OCI-LY3 (cell line): ENCODE measurements at regions not wholly inside any gene's neighbourhood (a gene's known extent, or its start where the extent isn't known, plus 50 kb on each side); places are given as distances from the start of the nearest gene placed in this dataset.
"Not testable (repeated sequence)": the region's sequence is repeated elsewhere in the genome, so short reads cannot be mapped to it uniquely, and the experiment has no call there.

Source experiments
- H2AFZ ChIP-seq: fragments of 200-600, 300-600 bp; shearing (Covaris generic); 2 replicates; pipeline ENCODE4 v1.6.0; 2014; ENCODE audit warnings: antibody characterized with exemption, low read depth, low read length
- H3K27ac ChIP-seq: fragments of 200-600, 300-600 bp; sonication (generic); 2 replicates; pipeline ENCODE4 v1.5.1; 2014; ENCODE audit warnings: mild to moderate bottlenecking, low read length, moderate library complexity, mixed read lengths
- H3K27me3 ChIP-seq: fragments of 200-600, 300-600 bp; sonication (generic); 2 replicates; pipeline ENCODE4 v1.6.1; 2014; ENCODE audit warnings: low read depth, low read length, mixed read lengths
- H3K36me3 ChIP-seq: fragments of 200-600, 300-600 bp; sonication (generic); replicated peaks from 2 replicates; pipeline ENCODE3; 2014; ENCODE audit warnings: low read depth, low read length, mixed read lengths
- H3K4me1 ChIP-seq: fragments of 300-600, 200-600 bp; sonication (generic); 2 replicates; pipeline ENCODE4 v1.6.1; 2014; ENCODE audit warnings: low read length, mixed read lengths
- H3K4me2 ChIP-seq: fragments of 200-600, 300-600 bp; sonication (generic); 2 replicates; pipeline ENCODE4 v1.6.1; 2014; ENCODE audit warnings: low read length, mixed read lengths
- H3K4me3 ChIP-seq: fragments of 300-600, 200-600 bp; sonication (generic); 2 replicates; pipeline ENCODE4 v1.5.1; 2014; ENCODE audit warnings: antibody characterized with exemption, mild to moderate bottlenecking, low read length, moderate library complexity
- H3K79me2 ChIP-seq: fragments of 300-600, 200-600 bp; shearing (Covaris generic); 2 replicates; pipeline ENCODE4 v1.6.1; 2014; ENCODE audit warnings: mild to moderate bottlenecking, low read length, mixed read lengths
- H3K9ac ChIP-seq: fragments of 300-600, 200-600 bp; shearing (Covaris generic); 2 replicates; pipeline ENCODE4 v1.6.0; 2014; ENCODE audit warnings: mild to moderate bottlenecking, low read length, moderate library complexity
- H3K9me3 ChIP-seq: fragments of 200-600, 300-600 bp; shearing (Covaris generic); 2 replicates; pipeline ENCODE4 v1.6.1; 2014; ENCODE audit warnings: low read length, mixed read lengths; ENCODE audit not compliant: insufficient read depth
- H4K20me1 ChIP-seq: fragments of 200-600, 300-600 bp; sonication (generic); 2 replicates; pipeline ENCODE4 v1.6.1; 2016; ENCODE audit warnings: low read length, mixed read lengths; ENCODE audit not compliant: insufficient read depth
- CTCF ChIP-seq: fragments of 200-600, 300-600 bp; sonication (generic); IDR thresholded peaks from 2 replicates; pipeline ENCODE4 v1.5.1; 2014; ENCODE audit warnings: antibody characterized with exemption, low read length, low read depth
- EZH2phosphoT487 ChIP-seq: fragments of 200-600 bp; shearing (Covaris generic); IDR thresholded peaks from 2 replicates; pipeline ENCODE4 v1.6.1; 2018; ENCODE audit warnings: antibody characterized with exemption, mixed run types, low read depth

GRCh38 chr6:170038708-170039107 lies 252.2 kb downstream of the DLL1 start:
- Histone ChIP-seq H3K27ac (no peak overlapping the region), H3K4me3 (no peak overlapping the region), H3K9ac (no peak overlapping the region), H3K27me3 (no peaks in the 10 kb centered on the region), H3K36me3 (no peaks in the 10 kb centered on the region), H4K20me1 (no peaks in the 10 kb centered on the region), H3K79me2 (no peaks in the 10 kb centered on the region), H3K4me1 (no peaks in the 10 kb centered on the region), H2AFZ (no peak overlapping the region), H3K9me3 (no peaks in the 10 kb centered on the region), H3K4me2 (no peak overlapping the region)
- no peak for TF ChIP-seq CTCF
- TF ChIP-seq EZH2phosphoT487, result no peak

GRCh38 chr6:170038251-170038650 lies 252.6 kb downstream of the DLL1 start:
- no peak for TF ChIP-seq EZH2phosphoT487
- no peak for TF ChIP-seq CTCF
- H3K4me1 ChIP-seq, result no peaks in the 10 kb centered on the region
- no peaks in the 10 kb centered on the region for H3K9me3 ChIP-seq
- H3K79me2 ChIP-seq, result no peaks in the 10 kb centered on the region
- no peak overlapping the region for H3K4me3 ChIP-seq
- no peak overlapping the region for H2AFZ ChIP-seq
- no peaks in the 10 kb centered on the region for H4K20me1 ChIP-seq
- no peak overlapping the region for H3K4me2 ChIP-seq
- H3K36me3 ChIP-seq, result no peaks in the 10 kb centered on the region
- no peak overlapping the region for H3K9ac ChIP-seq
- no peaks in the 10 kb centered on the region for H3K27me3 ChIP-seq
- no peak overlapping the region for H3K27ac ChIP-seq

GRCh38 chr6:170037541-170038250 lies 253.2 kb downstream of the DLL1 start:
- H3K4me3 ChIP-seq, result no peak overlapping the region
- no peaks in the 10 kb centered on the region for H3K9me3 ChIP-seq
- no peak overlapping the region for H2AFZ ChIP-seq

GRCh38 chr6:170036916-170037315 lies 254.0 kb downstream of the DLL1 start:
- Histone ChIP-seq H3K79me2 (no peaks in the 10 kb centered on the region), H3K9me3 (no peaks in the 10 kb centered on the region), H4K20me1 (no peaks in the 10 kb centered on the region), H3K36me3 (no peaks in the 10 kb centered on the region), H3K4me1 (no peaks in the 10 kb centered on the region), H2AFZ (no peak overlapping the region), H3K4me2 (no peak overlapping the region), H3K4me3 (no peak overlapping the region), H3K27me3 (no peaks in the 10 kb centered on the region), H3K27ac (no peak overlapping the region), H3K9ac (no peak overlapping the region)
- TF ChIP-seq CTCF (no peak), EZH2phosphoT487 (no peak)

More at GRCh38 chr6:170037541-170038250, 253.2 kb downstream of the DLL1 start:
- Histone ChIP-seq H3K79me2 (no peaks in the 10 kb centered on the region), H4K20me1 (no peaks in the 10 kb centered on the region), H3K27me3 (no peaks in the 10 kb centered on the region), H3K4me2 (no peak overlapping the region), H3K36me3 (no peaks in the 10 kb centered on the region), H3K4me1 (no peaks in the 10 kb centered on the region), H3K9ac (no peak overlapping the region), H3K27ac (no peak overlapping the region)
- no peak for TF ChIP-seq EZH2phosphoT487
- TF ChIP-seq CTCF, result no peak

- H4K20me1 ChIP-seq, H3K27ac ChIP-seq, H3K4me1 ChIP-seq, H3K27me3 ChIP-seq, H3K4me2 ChIP-seq, H3K36me3 ChIP-seq, H3K9me3 ChIP-seq, H2AFZ ChIP-seq, H3K79me2 ChIP-seq, H3K4me3 ChIP-seq, H3K9ac ChIP-seq: not testable (repeated sequence)
These were observed 254.5 kb downstream of the DLL1 start for GRCh38 chr6:170036367-170036766.
